OCI-LY7 (cell line): ENCODE measurements at regions not wholly inside any gene's neighbourhood (a gene's known extent, or its start where the extent isn't known, plus 50 kb on each side); places are given as distances from the start of the nearest gene placed in this dataset.

ENCODE experiments used
- BruUV-seq: library from RNA; stranded (reverse); fragments of 400-500 nt; replicated peaks from 2 replicates; lab custom pipeline; 2021; lab: Mats Ljungman, UMichigan
- CTCF ChIA-PET: fragments of 300-600 bp; sonication (Branson Sonifier 250); formaldehyde crosslinking; loops from one replicate; lab custom pipeline; 2022; ENCODE audit warnings: antibody characterized with exemption; ENCODE audit not compliant: unreplicated experiment; lab: Charles Lee
- POLR2A ChIA-PET: fragments of 300-600 bp; sonication (Branson Sonifier 250); formaldehyde crosslinking; loops from one replicate; lab custom pipeline; 2022; ENCODE audit warnings: antibody characterized with exemption; lab: Charles Lee
- DNase-seq: peaks from one replicate; pipeline ENCODE4 v3.0.0-alpha.2; 2015; ENCODE audit warnings: low spot score
- H2AFZ ChIP-seq: fragments of 200-600 bp; sonication (generic), shearing (Covaris generic); 2 replicates; pipeline ENCODE4 v1.6.1; 2014; ENCODE audit warnings: mild to moderate bottlenecking, antibody characterized with exemption, low read length, moderate library complexity
- H3K27ac ChIP-seq: fragments of 200-600 bp; sonication (generic); 2 replicates; pipeline ENCODE4 v1.5.1; 2014; ENCODE audit warnings: mixed run types, low read depth, mild to moderate bottlenecking, moderate library complexity, low read length, inconsistent platforms; ENCODE audit not compliant: poor library complexity, severe bottlenecking
- H3K36me3 ChIP-seq: fragments of 200-600 bp; sonication (generic); 2 replicates; pipeline ENCODE4 v1.6.1; 2014; ENCODE audit warnings: mild to moderate bottlenecking, antibody characterized with exemption, low read length, moderate library complexity, mixed read lengths; ENCODE audit not compliant: insufficient read depth
- H3K4me1 ChIP-seq: fragments of 200-600 bp; sonication (generic); 2 replicates; pipeline ENCODE4 v1.5.1; 2014; ENCODE audit warnings: mild to moderate bottlenecking, low read length; ENCODE audit not compliant: insufficient read depth, poor library complexity, severe bottlenecking
- H3K4me2 ChIP-seq: fragments of 200-600 bp; sonication (generic); 2 replicates; pipeline ENCODE4 v1.6.1; 2014; ENCODE audit warnings: mild to moderate bottlenecking, low read length
- H3K4me3 ChIP-seq: fragments of 200-600 bp; sonication (generic); 2 replicates; pipeline ENCODE4 v1.5.1; 2014; ENCODE audit warnings: mild to moderate bottlenecking, low read depth, low read length; ENCODE audit not compliant: poor library complexity, severe bottlenecking
- H3K79me2 ChIP-seq: fragments of 200-600 bp; sonication (generic); 2 replicates; pipeline ENCODE4 v1.6.1; 2016; ENCODE audit warnings: low read depth, mild to moderate bottlenecking, low read length, moderate library complexity, mixed read lengths; ENCODE audit not compliant: insufficient read depth
- H3K9me2 ChIP-seq: fragments of 200-600 bp; sonication (generic); 2 replicates; pipeline ENCODE4 v1.6.1; 2016; ENCODE audit warnings: mild to moderate bottlenecking, low read length, mixed read lengths; ENCODE audit not compliant: insufficient read depth
- H3K9me3 ChIP-seq: fragments of 200-600 bp; sonication (generic); 2 replicates; pipeline ENCODE4 v1.6.1; 2014; ENCODE audit warnings: mild to moderate bottlenecking, mixed run types, low read length, mixed read lengths
- H4K20me1 ChIP-seq: fragments of 200-600 bp; sonication (generic); 2 replicates; pipeline ENCODE4 v1.6.1; 2014; ENCODE audit warnings: mild to moderate bottlenecking, antibody characterized with exemption, low read length, moderate library complexity, mixed read lengths; ENCODE audit not compliant: insufficient read depth
- EZH2phosphoT487 ChIP-seq: fragments of 200-600 bp; sonication (generic); IDR thresholded peaks from 2 replicates; pipeline ENCODE4 v1.6.1; 2018; ENCODE audit warnings: low read depth, borderline replicate concordance, mild to moderate bottlenecking, mixed run types, antibody characterized with exemption, low read length, moderate library complexity, mixed read lengths
- intact Hi-C: fragments of 100-400 bp; cut with micrococcal nuclease; formaldehyde crosslinking; loops from one replicate; pipeline ENCODE4 v1.10.0; 2022; ENCODE audit not compliant: unreplicated experiment
- TF ChIP-seq, protein P1 (sequence below): fragments of 200-600 bp; sonication (generic); conservative IDR thresholded peaks from 2 replicates; pipeline ENCODE4 v1.5.1; 2014; ENCODE audit warnings: mild to moderate bottlenecking, antibody characterized with exemption, low read length, moderate library complexity, mixed read lengths

DNA sequence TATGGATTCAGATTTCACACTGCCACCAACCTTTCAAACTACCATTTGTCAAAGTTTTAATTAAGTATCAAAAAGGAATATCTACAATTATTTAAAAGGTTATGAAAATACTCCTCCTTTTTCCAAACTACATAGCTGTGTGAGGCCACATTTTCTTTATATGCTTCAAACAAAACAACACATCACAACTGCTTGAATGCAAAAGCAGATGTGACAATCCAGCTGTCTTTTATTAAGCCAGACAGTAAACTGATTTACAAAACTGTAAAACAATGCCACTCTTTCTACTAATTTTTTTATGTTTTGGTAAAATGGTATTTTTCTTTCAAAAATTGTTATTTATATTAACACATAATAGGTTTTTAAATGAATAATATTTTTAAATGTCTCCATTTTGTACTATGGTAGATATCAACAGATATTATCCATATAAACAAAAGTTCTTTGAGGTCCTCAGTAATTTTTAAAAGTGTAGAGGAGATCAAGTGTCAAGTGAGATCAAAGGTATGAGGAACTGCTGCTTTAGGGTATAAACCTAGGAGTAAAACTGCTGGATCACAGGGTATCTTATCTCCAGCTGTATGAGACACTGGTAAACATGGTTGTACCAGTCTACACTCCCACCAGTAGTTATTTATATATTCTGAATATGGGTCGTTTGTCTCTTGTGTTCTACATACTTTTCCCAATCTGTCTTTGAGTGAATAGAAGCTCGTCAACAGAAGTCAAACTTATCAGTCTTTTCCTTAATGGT lies 68.8 kb upstream of the SERTAD2 start:
- H3K4me2 ChIP-seq: 0 out of 2 replicates have a peak overlapping the region, but pooled peaks have one; percentile 5
- no peak overlapping the region for H3K27ac ChIP-seq
- H3K36me3 ChIP-seq: peaks cover 8% of the 10 kb centered on the region
- H3K79me2 ChIP-seq: peaks cover 65% of the 10 kb centered on the region
- H3K9me2 ChIP-seq: no peaks in the 10 kb centered on the region
- no peak overlapping the region for H2AFZ ChIP-seq
- no TSS peak for BruUV-seq
- intact Hi-C loops: no loop called here
- POLR2A ChIA-PET: interaction anchor here (0.8 to 2.0 kb wide), 7 partner anchors 10 to 30 kb away, joined by 3 to 7 read pairs (median 4); no protein-coding TSS in a partner anchor
- no peaks in the 10 kb centered on the region for H3K9me3 ChIP-seq
- peaks cover 31% of the 10 kb centered on the region for H3K4me1 ChIP-seq
- TF ChIP-seq, protein P1, sequence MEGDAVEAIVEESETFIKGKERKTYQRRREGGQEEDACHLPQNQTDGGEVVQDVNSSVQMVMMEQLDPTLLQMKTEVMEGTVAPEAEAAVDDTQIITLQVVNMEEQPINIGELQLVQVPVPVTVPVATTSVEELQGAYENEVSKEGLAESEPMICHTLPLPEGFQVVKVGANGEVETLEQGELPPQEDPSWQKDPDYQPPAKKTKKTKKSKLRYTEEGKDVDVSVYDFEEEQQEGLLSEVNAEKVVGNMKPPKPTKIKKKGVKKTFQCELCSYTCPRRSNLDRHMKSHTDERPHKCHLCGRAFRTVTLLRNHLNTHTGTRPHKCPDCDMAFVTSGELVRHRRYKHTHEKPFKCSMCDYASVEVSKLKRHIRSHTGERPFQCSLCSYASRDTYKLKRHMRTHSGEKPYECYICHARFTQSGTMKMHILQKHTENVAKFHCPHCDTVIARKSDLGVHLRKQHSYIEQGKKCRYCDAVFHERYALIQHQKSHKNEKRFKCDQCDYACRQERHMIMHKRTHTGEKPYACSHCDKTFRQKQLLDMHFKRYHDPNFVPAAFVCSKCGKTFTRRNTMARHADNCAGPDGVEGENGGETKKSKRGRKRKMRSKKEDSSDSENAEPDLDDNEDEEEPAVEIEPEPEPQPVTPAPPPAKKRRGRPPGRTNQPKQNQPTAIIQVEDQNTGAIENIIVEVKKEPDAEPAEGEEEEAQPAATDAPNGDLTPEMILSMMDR: no peak
- no peak for TF ChIP-seq EZH2phosphoT487
- no peak overlapping the region for H3K4me3 ChIP-seq
- no peaks in the 10 kb centered on the region for H4K20me1 ChIP-seq
- CTCF ChIA-PET: no interaction called here
- DNase-seq: no peak

DNA sequence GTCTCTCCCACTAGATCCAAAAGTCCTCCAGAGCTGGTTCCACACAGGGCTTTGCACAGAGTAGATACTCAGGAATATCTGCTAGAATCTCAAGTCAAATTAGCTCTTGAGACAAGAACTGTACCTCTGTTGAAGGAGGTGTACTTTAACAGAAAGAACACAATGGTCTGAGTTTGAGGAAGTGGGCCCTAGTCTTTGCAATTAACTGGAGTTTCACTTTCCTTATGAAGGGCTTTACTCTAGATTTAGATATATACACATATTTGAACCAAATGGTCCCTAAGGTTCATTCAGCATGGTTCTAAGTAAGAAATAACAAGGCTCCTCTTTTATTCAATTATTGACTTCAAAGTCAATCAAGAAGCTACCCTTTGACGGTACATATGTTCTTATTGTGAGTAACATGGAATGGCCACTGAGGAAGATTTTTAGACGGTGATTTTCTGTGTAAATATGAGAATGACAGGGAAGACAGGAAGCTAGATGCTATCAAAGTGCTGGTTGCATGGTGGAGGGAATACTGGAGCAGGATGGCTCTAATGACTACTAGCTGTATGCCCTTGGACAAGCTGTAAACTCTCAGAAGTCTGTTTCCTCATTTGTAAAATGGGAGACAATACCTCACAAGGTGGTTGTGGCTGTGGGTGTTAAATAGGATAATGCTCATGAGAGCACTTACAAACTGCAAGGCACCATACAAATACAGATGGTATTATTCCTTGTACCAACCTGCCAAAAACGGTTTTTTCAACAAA lies 73.5 kb upstream of the SERTAD2 start:
- BruUV-seq: no TSS peak
- intact Hi-C loops: loop anchor here (1.0 to 2.0 kb wide), 4 partner anchors 18 to 69 kb away; no protein-coding TSS in a partner anchor
- Histone ChIP-seq H3K4me1 (peaks cover 73% of the 10 kb centered on the region), H3K9me3 (no peaks in the 10 kb centered on the region), H3K4me3 (peak overlapping the region; percentile 61), H3K27ac (peak overlapping the region; percentile 97), H4K20me1 (no peaks in the 10 kb centered on the region), H3K4me2 (peak overlapping the region; percentile 87), H3K79me2 (peaks cover 72% of the 10 kb centered on the region), H2AFZ (peak overlapping the region; percentile 43; the same call in 1 of the 2 replicates), H3K36me3 (peaks cover 15% of the 10 kb centered on the region), H3K9me2 (no peaks in the 10 kb centered on the region)
- CTCF ChIA-PET: interaction anchor here (0.8 to 1.9 kb wide), 9 partner anchors 13 to 78 kb away, joined by 3 to 12 read pairs (median 4); partner anchors contain the start of gene SERTAD2
- POLR2A ChIA-PET: interaction anchor here (0.6 to 7.1 kb wide), 24 partner anchors 9 to 662 kb away, joined by 3 to 146 read pairs (median 8); partner anchors contain the start of gene SERTAD2
- peak; percentile 89 for DNase-seq
- no peak for TF ChIP-seq EZH2phosphoT487
- TF ChIP-seq, protein P1: no peak
